Lower leg skin (tissue), 3 donors: ENCODE measurements at regions not wholly inside any gene's neighbourhood (a gene's known extent, or its start where the extent isn't known, plus 50 kb on each side); places are given as distances from the start of the nearest gene placed in this dataset.

Experiments used
- CTCF ChIP-seq, 3 donors: fragments of 450-650 bp; IDR thresholded peaks; one replicate each; pipeline ENCODE4 v1.5.1; 2016; ENCODE audit warnings: antibody characterized with exemption in 3 of 3, mild to moderate bottlenecking in 3 of 3, moderate library complexity in 2 of 3
- POLR2A ChIP-seq, 2 donors: fragments of 450-650 bp; IDR thresholded peaks; one replicate each; pipeline ENCODE4 v1.6.1; 2016 to 2017; ENCODE audit warnings: antibody characterized with exemption in 2 of 2, mild to moderate bottlenecking in 1 of 2, moderate library complexity in 1 of 2

DNA sequence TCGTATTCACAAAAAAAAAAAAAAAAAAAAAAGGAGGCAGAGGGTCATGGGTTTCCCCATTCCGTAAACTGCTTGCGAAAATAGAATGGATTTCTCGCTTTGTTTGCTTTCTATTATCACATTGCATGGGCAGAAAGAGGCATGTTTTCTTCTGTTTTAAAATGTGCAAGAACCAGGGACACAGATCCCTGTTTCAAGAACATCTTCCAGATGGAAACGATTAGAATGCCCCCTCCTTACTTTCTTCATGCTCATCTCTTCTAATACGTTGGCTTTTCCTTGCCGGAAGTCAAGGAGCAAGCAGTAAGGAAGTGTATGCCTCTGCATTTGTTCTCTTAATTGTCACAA, 51.0 kb upstream of the ZNF516 start:
- TF ChIP-seq POLR2A (IDR thresholded peaks at IDR 0.05) = no peak
- TF ChIP-seq CTCF (IDR thresholded peaks at IDR 0.05) = no peak
